Mucosa of descending colon (tissue), 3 donors: ENCODE measurements at regions not wholly inside any gene's neighbourhood (a gene's known extent, or its start where the extent isn't known, plus 50 kb on each side); places are given as distances from the start of the nearest gene placed in this dataset.

Experiments used
- ATAC-seq: fragments of 200-7000 bp; cut with Tn5 transposase; one replicate; pipeline ENCODE4 v1.9.1; 2020; ENCODE audit warnings: mild to moderate bottlenecking, moderate library complexity
- DNase-seq, 3 donors: peaks; one replicate each; pipeline ENCODE4 v3.0.0-alpha.2; 2020
- H3K36me3 ChIP-seq: fragments of 200-600 bp; one replicate; pipeline ENCODE4 v1.8.0; 2021; ENCODE audit warnings: low read depth, mild to moderate bottlenecking
- H3K4me1 ChIP-seq: fragments of 200-600 bp; one replicate; pipeline ENCODE4 v1.8.0; 2021; ENCODE audit warnings: low read depth, mild to moderate bottlenecking
- H3K4me3 ChIP-seq: fragments of 200-600 bp; one replicate; pipeline ENCODE4 v1.8.0; 2021; ENCODE audit warnings: mild to moderate bottlenecking
- H3K9me3 ChIP-seq: fragments of 200-600 bp; one replicate; pipeline ENCODE4 v1.8.0; 2021; ENCODE audit warnings: mild to moderate bottlenecking
- intact Hi-C, 2 donors: fragments of 100-400 bp; cut with DNase I in 1 of 2; cut with micrococcal nuclease in 1 of 2; formaldehyde crosslinking; loops; one replicate each; pipeline versions ENCODE4 v1.11.0 to v1.11.1; 2022; cut with DNase I, micrococcal nuclease
- TF ChIP-seq, protein P1 (sequence below): fragments of 200-600 bp; IDR thresholded peaks from one replicate; pipeline ENCODE4 v1.8.0; 2022; ENCODE audit warnings: antibody characterized with exemption, mild to moderate bottlenecking
- donor health status: DM: no; HTN: no; CAD: no; lungs with moderate emphysema.
- donor health status: DM: no; HTN: no; CAD: no.
- donor health status: DM: no; HTN: yes; CAD: no.

DNA sequence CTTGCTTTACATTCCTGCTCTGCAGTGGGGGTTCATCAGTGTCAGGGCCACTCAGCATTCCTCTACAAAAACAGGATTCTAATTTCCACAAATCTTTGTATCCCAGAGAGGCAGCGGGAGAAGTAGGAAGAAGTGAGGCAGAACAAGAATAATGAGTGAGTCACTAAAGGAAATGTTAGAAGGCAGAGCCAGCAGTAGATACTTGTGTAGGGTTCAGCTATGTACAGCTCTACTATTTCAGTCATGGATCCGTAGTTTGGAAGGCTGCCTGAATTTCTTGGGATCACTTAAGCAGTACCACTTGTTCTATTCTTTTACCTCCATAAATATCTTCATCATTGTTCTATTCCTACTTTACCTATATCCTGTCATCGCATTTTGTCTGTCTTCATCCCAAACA is 246.3 kb upstream of the TLE4 start:
- ATAC-seq (no peak), DNase-seq (no peak)
- H3K9me3 ChIP-seq = no peaks in the 10 kb centered on the region
- no peaks in the 10 kb centered on the region for H3K36me3 ChIP-seq
- H3K4me1 ChIP-seq = no peaks in the 10 kb centered on the region
- intact Hi-C loops = no loop called here
- TF ChIP-seq, protein P1, sequence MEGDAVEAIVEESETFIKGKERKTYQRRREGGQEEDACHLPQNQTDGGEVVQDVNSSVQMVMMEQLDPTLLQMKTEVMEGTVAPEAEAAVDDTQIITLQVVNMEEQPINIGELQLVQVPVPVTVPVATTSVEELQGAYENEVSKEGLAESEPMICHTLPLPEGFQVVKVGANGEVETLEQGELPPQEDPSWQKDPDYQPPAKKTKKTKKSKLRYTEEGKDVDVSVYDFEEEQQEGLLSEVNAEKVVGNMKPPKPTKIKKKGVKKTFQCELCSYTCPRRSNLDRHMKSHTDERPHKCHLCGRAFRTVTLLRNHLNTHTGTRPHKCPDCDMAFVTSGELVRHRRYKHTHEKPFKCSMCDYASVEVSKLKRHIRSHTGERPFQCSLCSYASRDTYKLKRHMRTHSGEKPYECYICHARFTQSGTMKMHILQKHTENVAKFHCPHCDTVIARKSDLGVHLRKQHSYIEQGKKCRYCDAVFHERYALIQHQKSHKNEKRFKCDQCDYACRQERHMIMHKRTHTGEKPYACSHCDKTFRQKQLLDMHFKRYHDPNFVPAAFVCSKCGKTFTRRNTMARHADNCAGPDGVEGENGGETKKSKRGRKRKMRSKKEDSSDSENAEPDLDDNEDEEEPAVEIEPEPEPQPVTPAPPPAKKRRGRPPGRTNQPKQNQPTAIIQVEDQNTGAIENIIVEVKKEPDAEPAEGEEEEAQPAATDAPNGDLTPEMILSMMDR = no peak
- no peak overlapping the region for H3K4me3 ChIP-seq

DNA sequence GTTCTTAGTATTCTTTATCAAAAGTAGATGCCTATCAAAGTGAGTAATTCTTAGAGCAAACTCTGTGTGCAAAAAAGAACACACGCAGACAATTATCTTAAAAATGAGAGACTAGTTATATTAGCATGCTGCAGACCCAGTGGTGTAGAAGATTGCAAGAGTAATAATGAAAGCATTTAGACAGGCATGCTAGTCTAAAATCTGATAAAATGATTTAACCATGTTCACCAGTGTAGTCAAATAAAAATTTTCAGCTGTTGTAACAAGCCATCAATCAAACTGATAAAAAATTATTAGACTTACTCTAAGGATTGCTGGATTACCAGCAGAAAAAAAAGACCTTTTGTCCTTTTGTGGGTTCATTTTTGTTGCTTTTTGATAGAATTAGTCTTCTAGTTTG is 241.9 kb upstream of the TLE4 start:
- intact Hi-C loops = no loop called here
- DNase-seq = no peak
- H3K4me1 ChIP-seq = no peaks in the 10 kb centered on the region
- no peaks in the 10 kb centered on the region for H3K9me3 ChIP-seq
- TF ChIP-seq, protein P1 = no peak
- H3K36me3 ChIP-seq = no peaks in the 10 kb centered on the region
- ATAC-seq = no peak
- no peak overlapping the region for H3K4me3 ChIP-seq

DNA sequence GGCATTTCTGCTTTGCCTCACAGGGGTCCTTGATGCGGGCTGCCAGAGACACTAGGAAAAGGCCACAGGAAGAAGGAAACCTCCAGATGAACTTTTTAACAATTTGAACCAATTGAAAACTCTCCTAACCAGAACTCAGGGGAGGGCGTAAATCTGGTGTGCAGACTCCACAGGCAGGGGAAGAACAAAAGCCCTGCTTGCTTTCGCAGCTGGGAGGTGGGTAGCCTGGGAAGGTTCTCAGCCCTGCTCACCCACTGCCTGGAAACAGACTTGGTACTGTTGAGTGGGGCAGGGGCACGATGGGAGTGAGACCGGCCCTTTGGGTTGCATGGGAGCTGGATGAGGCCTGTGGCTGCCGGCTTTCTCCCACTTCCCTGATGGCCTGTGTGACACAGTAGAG is 237.8 kb upstream of the TLE4 start:
- ATAC-seq (no peak), DNase-seq (no peak)
- Histone ChIP-seq H3K4me1 (no peaks in the 10 kb centered on the region), H3K9me3 (peaks cover 4% of the 10 kb centered on the region), H3K4me3 (no peak overlapping the region), H3K36me3 (no peaks in the 10 kb centered on the region)
- intact Hi-C loops = no loop called here
- TF ChIP-seq, protein P1 = no peak

DNA sequence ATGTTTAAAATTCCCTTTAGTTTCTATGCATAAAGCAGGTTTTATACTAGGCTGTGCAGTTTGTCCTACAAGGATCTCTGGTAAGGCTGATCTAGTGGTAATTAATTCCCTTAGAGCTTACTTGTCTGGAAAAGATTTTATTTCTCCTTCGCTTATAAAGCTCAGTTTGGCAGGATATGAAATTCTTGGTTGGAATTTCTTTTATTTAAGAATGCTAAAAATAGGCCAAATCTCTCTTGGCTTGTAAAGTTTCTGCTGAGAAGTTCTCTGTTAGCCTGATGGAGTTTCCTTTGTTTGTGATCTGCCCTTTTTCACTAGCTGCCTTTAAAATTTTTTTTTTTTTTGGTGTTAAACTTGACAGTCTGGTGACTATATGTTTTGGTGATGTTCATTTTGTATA is 237.1 kb upstream of the TLE4 start:
- intact Hi-C loops = no loop called here
- no peak for DNase-seq
- peaks cover 4% of the 10 kb centered on the region for H3K9me3 ChIP-seq
- TF ChIP-seq, protein P1 = no peak
- H3K36me3 ChIP-seq = no peaks in the 10 kb centered on the region
- H3K4me3 ChIP-seq = no peak overlapping the region
- ATAC-seq = no peak
- no peaks in the 10 kb centered on the region for H3K4me1 ChIP-seq

DNA sequence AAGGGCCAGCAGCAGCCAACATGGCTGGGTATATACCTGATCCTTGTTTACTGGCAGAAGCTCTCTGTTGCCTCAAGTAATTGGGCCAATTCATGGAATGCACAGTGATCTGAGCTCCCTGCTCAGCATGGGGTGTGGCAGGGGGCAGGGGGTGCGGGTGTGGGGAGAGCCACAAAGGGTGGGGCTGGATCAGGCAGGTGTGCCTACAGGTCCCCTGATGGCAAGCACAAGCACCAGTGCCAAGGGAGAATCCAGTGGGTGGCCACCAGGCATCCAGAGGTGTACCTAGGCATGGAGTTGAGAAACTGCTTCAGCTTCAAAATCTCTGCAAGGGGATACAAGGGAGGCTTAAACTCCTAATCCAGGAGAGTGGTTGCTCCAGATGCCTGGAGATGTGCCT is 235.8 kb upstream of the TLE4 start:
- no peak for DNase-seq
- no peak for ATAC-seq
- intact Hi-C loops = no loop called here

DNA sequence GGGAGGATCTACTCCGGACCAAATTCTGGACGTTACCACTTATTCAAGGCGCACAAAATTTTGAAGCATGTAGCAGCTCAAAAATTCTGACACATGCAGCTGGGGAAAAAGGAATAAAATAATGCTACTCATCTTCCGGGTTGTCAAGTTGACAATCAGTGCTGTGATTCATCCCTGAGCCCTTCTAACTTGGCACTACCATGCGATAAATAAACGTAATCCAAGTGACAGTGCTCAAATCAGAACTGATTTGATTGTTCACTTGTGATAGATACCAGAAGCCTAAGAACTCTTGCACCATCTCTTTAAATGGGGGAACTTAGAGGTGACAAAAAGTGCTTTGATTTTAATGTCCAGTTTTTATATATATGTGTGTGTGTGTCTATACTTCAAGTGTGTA is 230.2 kb upstream of the TLE4 start:
- Histone ChIP-seq H3K4me1 (no peaks in the 10 kb centered on the region), H3K9me3 (peaks cover 1% of the 10 kb centered on the region), H3K36me3 (no peaks in the 10 kb centered on the region), H3K4me3 (no peak overlapping the region)
- TF ChIP-seq, protein P1 = no peak
- DNase-seq (no peak), ATAC-seq (no peak)
- intact Hi-C loops = no loop called here

More for the DNA sequence above, 235.8 kb upstream of the TLE4 start:
- peaks cover 4% of the 10 kb centered on the region for H3K9me3 ChIP-seq
- H3K4me1 ChIP-seq = no peaks in the 10 kb centered on the region
- H3K36me3 ChIP-seq = no peaks in the 10 kb centered on the region
- no peak overlapping the region for H3K4me3 ChIP-seq
- TF ChIP-seq, protein P1 = no peak
